ENCODE measurements at regions not wholly inside any gene's neighbourhood (a gene's known extent, or its start where the extent isn't known, plus 50 kb on each side); places are given as distances from the start of the nearest gene placed in this dataset.

GRCh38 chr13:97858161-97858560, 95.3 kb upstream of the IPO5 start:
- TF ChIP-seq CTCF (IDR thresholded peaks at IDR 0.05; ENCODE audit: extremely low read depth, missing control alignments): no peak
- DNase-seq (ENCODE audit: low spot score): no peak

DNA sequence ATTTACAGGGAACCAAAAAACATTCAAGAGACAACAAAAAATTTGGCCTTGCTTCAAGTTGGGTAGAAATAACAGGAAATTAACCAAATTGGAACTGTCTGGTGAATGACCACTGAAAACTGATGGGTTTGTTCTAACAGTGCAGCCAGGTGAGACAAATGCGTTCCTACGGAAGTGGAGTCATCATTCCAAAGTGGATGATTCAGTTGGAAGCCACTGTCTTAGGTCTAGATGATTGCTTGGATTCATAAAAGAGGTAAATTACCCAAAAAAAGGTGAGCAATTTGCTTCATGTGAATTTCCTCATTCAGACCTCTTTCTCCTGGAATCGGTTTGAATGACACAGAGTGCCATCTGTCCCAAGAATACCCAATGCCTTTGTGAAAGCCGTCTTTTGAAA, 87.1 kb upstream of the IPO5 start:
- no peak for TF ChIP-seq CTCF (IDR thresholded peaks at IDR 0.05; ENCODE audit: extremely low read depth, missing control alignments)
- no peak for DNase-seq (ENCODE audit: low spot score)

DNA sequence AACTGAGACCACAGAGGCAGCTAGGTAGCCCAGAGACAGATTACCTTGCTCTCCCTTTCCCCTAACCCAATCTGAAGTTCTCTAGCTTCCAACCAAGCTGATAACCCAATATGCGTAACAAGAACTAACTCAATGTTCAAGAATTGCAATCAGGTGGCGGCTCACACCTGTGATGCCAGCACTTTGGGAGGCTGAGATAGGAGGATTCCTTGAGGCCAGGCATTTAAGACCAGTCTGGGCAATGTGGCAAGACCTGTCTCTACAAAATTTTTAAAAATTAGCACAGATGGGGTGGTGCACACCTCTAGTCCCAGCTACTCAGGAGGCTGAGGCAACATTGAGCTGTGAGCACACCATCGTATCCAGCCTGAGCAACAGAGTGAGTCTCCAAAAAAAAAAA, 86.7 kb upstream of the IPO5 start:
- no peak for DNase-seq (ENCODE audit: low spot score)
- no peak for TF ChIP-seq CTCF (IDR thresholded peaks at IDR 0.05; ENCODE audit: extremely low read depth, missing control alignments)

DNA sequence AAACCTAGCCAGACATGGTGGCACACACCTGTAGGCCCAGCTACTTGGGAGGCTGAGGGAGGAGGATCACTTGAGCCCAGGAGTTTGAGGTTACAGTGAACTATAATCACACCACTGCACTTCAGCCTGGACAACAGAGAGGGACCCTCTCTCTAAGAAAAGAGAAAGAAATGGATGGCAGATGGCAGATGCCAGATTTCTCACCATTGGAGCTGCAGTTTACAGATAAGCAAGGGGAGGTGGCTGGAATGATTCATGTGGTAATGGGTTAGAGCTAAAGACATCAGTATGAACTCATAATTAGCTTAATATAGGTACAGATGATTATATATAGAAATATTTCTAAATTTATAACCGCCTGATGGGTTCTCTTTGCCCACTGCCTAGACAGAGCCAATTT, 80.1 kb upstream of the IPO5 start:
- no peak for TF ChIP-seq CTCF (IDR thresholded peaks at IDR 0.05; ENCODE audit: extremely low read depth, missing control alignments)
- no peak for DNase-seq (ENCODE audit: low spot score)

DNA sequence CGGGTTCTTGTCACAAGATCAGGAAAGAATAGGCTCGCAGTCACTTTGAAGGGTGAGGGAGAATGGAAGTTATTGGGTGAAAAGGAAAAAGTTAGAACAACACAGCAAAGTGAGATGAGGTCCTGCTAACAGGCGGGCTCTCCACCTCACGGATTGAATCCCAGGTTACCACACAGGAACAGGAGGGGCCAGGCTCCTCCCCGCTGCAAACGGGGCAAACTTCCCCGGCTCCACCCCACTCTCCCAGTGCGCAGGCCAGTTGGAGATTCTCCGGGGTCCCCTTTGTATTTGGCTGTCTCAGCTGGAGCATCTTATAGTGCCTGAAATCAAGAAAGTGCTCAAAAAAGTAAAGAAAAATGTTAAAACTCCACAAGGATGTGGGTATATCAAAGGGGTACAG, 78.3 kb upstream of the IPO5 start:
- DNase-seq (ENCODE audit: low spot score): no peak
- TF ChIP-seq CTCF (IDR thresholded peaks at IDR 0.05; ENCODE audit: extremely low read depth, missing control alignments): no peak

GRCh38 chr13:97875911-97876310, 77.6 kb upstream of the IPO5 start:
- no peak for TF ChIP-seq CTCF (IDR thresholded peaks at IDR 0.05; ENCODE audit: extremely low read depth, missing control alignments)
- DNase-seq (ENCODE audit: low spot score): no peak

- no peak for TF ChIP-seq CTCF (IDR thresholded peaks at IDR 0.05; ENCODE audit: extremely low read depth, missing control alignments)
Measured at GRCh38 chr13:97878431-97879375, 74.8 kb upstream of the IPO5 start.

More at GRCh38 chr13:97878431-97879375, 74.8 kb upstream of the IPO5 start:
- DNase-seq (ENCODE audit: low spot score): no peak
